IPS-NIHi7 (cell line): ENCODE measurements at regions not wholly inside any gene's neighbourhood (a gene's known extent, or its start where the extent isn't known, plus 50 kb on each side); places are given as distances from the start of the nearest gene placed in this dataset.

Experiments used
- DNase-seq: peaks from one replicate; pipeline ENCODE4 v3.0.0; 2012; ENCODE audit warnings: mixed read lengths; ENCODE audit errors: extremely low spot score

- DNase-seq = no peak
Observed at GRCh38 chr5:60376860-60377259, 323.1 kb downstream of the DEPDC1B start.

GRCh38 chr5:60374409-60374808, 325.6 kb downstream of the DEPDC1B start:
- no peak for DNase-seq

- no peak for DNase-seq
Observed at GRCh38 chr5:60372786-60373185, 327.2 kb downstream of the DEPDC1B start.

DNA sequence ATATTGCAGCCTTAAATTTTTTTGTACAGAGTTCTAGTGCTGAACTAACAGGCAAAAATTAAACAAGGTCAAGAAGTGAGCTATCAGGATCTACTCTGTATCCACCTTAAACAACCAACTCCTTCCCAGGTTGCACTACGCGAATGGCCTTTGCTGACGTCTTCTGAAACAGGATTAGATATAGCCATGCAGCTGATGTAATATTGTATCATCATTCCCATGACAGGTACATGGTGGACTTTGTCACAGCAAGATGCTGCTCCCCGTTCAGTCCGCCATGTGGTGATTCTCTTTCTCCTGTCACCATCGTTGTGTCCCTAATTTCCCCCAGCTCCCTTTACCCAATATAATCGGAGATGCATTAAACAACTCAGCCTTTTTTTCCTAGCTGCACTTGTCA, 328.9 kb downstream of the DEPDC1B start:
- DNase-seq = no peak

DNA sequence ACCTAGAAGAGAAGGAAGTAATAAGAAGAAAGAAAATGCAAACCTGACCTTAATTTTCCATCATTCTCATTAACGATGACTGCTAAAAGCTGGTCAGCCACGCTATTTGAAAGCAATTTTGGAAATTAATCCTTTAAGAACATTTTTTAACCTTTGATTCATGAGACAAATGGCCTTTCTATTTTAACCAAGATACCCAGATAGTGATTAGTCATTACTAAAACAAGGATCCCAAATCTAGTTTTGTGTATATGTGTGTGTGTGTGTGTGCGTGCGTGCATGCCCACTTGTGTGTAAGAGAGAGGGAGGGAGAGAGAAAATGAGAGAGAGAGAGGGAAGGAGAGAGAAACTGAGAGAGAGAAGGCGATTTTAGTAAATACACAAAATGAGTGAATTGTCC, 329.5 kb downstream of the DEPDC1B start:
- DNase-seq = no peak

GRCh38 chr5:60369391-60369790, 330.6 kb downstream of the DEPDC1B start:
- no peak for DNase-seq

GRCh38 chr5:60368100-60368499, 331.9 kb downstream of the DEPDC1B start:
- DNase-seq = no peak

GRCh38 chr5:60366489-60366888, 333.5 kb downstream of the DEPDC1B start:
- no peak for DNase-seq

DNA sequence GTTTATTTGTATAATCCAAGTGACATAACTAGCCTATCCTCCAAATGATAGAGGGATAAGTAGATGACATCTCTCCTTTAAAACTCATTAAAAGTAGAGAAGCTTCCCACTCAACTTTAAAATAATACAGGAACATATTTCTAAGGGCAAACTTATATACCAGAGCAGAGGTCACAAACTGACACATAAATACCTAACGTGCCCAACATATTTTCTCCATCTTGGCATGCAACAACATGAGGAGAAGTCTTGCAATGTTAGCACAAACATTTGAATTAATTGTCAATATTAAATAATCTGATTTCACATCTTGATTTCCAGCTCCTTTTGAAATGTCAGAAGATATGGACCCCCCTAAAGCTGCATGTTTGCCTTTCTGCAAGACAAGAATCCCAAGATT, 335.0 kb downstream of the DEPDC1B start:
- no peak for DNase-seq

DNA sequence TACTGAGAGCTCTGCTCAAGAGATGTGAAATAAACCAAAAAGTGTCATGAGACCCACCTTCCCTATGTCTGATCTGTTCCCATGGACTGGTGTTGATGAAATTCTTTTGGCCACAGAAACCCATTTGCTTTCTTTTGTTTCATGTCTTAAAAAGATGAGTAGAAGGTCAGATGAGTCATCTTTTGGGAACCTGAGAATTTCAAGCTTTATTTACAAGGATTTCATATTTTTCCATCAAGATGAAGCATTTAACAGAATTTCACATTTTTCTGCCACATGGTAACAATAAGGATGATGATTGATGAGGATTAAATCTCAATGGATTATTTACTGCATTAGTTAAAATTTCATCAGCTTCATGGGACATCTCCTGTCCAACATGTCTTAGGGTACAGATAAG, 337.8 kb downstream of the DEPDC1B start:
- no peak for DNase-seq

DNA sequence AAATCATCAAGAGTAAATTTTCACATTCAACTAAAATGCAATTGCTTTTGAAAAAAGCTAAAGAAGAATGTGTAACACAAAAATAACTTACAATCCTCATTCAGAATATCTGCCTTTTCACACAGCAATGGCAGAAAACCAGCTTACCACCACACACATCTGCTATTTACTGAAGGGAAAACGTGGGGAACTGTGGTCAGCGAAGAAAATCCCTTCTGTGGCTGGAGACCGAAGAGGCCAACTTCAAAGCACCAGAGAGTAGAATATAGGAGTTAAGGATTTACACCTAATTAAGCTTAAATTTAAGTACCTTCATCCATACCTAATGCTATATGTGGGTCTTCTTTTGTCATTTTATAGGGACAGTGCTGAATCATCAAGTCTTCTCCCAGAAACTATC, 339.6 kb downstream of the DEPDC1B start:
- DNase-seq = no peak

DNA sequence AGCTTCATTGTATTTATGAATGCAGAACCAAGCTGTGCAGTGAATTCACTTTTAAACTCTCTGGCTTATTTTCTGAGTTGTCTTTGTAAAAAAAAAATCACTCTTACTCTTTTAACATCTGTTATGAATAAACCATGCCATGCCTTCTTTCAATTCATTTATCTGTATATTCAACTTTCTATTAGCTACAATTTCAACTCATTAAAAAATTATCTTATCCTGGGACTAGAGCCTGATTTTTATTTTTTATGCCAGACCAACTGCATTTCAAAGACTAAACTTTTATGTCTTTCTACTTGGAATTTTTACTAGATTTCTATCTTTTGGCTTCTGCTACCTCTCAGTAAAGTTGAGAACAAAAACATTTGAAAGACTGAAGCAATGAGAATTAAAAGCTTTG, 342.7 kb downstream of the DEPDC1B start:
- no peak for DNase-seq

DNA sequence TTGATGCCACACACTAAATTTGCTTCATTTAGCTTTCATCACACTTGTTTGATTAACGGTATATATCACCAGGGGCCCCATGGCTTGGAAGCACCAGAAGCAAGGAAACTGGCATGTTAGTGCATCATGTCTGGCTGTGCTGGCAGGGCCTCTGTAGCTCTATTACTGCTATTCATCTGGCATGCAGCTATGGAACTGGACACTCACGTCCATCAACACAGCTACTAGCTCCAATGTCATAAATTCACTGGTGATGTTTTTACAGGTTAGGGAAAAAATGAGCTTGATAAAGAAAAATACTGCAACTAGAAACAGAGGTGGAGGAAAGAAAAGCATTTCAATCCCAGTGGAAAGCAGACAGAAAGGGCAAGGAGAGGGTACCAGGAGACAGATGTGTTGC, 343.2 kb downstream of the DEPDC1B start:
- DNase-seq = no peak

GRCh38 chr5:60355181-60355580, 344.8 kb downstream of the DEPDC1B start:
- no peak for DNase-seq

- no peak for DNase-seq
Observed at GRCh38 chr5:60354311-60354710, 345.7 kb downstream of the DEPDC1B start.

GRCh38 chr5:60352992-60353599, 346.9 kb downstream of the DEPDC1B start:
- DNase-seq = no peak

- DNase-seq = no peak
Observed at GRCh38 chr5:60350794-60351193, 349.2 kb downstream of the DEPDC1B start.

DNA sequence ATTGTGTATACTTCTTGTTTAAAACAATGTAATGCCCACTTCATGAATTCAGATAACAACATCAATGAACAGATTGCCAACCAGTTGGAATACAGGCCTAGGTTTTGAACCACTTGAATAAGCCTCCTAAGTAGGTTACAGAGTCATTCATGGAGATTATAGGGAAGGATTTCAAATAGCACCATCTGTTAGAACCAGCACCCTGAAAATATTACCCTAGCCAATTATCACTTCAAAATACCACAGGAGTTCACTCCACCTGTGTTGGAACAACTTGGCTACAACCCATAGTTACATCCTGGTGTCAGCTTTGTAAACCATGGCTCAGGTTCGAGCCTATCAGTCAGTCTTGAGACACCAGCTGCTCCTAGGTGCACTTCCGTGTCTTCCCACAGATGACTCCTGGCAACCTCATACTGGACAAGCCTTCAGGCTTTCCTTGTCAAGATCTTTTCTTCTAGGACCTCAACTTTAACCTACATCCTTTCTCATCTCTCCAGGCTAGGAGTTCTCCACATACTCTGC, 350.0 kb downstream of the DEPDC1B start:
- no peak for DNase-seq

GRCh38 chr5:60346393-60346792, 353.6 kb downstream of the DEPDC1B start:
- DNase-seq = no peak

- DNase-seq = no peak
Observed at GRCh38 chr5:60343102-60343501, 356.9 kb downstream of the DEPDC1B start.

DNA sequence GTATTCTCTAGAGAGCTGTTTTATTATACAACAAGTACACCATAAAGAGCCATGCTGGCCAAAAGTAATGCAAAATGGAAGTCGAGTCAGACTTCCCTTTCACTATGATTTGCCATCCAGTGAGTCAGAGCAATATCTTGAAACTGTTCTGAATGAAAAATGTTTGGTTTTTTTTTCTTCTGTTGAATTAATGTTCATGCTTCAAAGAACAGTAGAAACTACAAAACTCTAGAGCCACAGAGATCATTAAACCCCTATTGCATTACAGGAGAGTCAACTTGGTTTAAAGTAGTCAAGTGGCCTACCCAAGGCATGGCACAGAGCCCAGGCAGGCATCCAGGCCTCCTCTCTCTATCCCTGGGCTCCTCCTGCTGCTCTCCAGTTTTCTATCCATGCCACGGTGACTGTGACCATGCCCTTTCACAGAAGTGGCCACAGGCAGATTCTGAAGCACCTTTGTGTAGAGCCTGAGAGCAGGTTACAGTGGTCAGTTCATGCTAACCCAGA, 358.9 kb downstream of the DEPDC1B start:
- no peak for DNase-seq

- no peak for DNase-seq
Observed at GRCh38 chr5:60340326-60340725, 359.6 kb downstream of the DEPDC1B start.

GRCh38 chr5:60339691-60340201, 360.2 kb downstream of the DEPDC1B start:
- no peak for DNase-seq

DNA sequence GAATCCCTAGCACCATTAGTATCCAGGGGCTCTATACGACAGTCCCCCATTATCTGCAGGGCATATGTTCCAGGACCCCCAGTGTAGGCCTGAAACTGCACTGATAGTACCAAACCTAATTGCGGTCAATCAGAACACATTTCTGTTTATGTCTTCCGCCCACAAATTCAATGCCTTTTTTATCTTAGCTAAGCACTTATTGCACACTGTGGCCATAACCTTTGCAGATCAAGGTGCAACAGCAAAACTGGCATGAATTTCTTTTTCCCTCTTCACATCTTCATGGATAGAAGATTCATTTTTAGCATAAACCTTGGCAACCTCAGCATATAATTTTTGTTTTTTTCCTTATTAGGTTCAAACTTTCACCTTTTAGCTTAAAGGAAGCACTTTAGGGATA, 361.1 kb downstream of the DEPDC1B start:
- DNase-seq = no peak
